GM18507 (cell line): ENCODE measurements at regions not wholly inside any gene's neighbourhood (a gene's known extent, or its start where the extent isn't known, plus 50 kb on each side); places are given as distances from the start of the nearest gene placed in this dataset.

Source experiments
- DNase-seq: peaks from one replicate; pipeline ENCODE4 v3.0.0; 2011; ENCODE audit warnings: low read depth; ENCODE audit not compliant: insufficient read length; ENCODE audit errors: extremely low spot score
- FAIRE-seq: peaks from 2 replicates; lab custom pipeline; 2011; peaks lifted over from hg19 to GRCh38; lab: Jason Lieb, UNC

GRCh38 chr6:147839708-147840610 lies 331.5 kb downstream of the SAMD5 start:
- no peak for FAIRE-seq
- DNase-seq = no peak

GRCh38 chr6:147841547-147842148 lies 333.2 kb downstream of the SAMD5 start:
- FAIRE-seq (no peak), DNase-seq (no peak)

- FAIRE-seq = no peak
Measured at GRCh38 chr6:147849401-147850330, 341.2 kb downstream of the SAMD5 start.

GRCh38 chr6:147852772-147853171 lies 344.3 kb downstream of the SAMD5 start:
- no peak for FAIRE-seq

More at GRCh38 chr6:147849401-147850330, 341.2 kb downstream of the SAMD5 start:
- DNase-seq = no peak

GRCh38 chr6:147853574-147853973 lies 345.1 kb downstream of the SAMD5 start:
- FAIRE-seq (no peak), DNase-seq (no peak)

More at GRCh38 chr6:147852772-147853171, 344.3 kb downstream of the SAMD5 start:
- DNase-seq = no peak

- DNase-seq = no peak
- no peak for FAIRE-seq
Measured at GRCh38 chr6:147855803-147856482, 347.5 kb downstream of the SAMD5 start.

GRCh38 chr6:147856687-147857086 lies 348.2 kb downstream of the SAMD5 start:
- DNase-seq (no peak), FAIRE-seq (no peak)

GRCh38 chr6:147858421-147858820 lies 349.9 kb downstream of the SAMD5 start:
- no peak for FAIRE-seq
- no peak for DNase-seq

GRCh38 chr6:147859071-147859470 lies 350.6 kb downstream of the SAMD5 start:
- DNase-seq (no peak), FAIRE-seq (no peak)

- DNase-seq = no peak
Measured at GRCh38 chr6:147861696-147862095, 353.2 kb downstream of the SAMD5 start.

GRCh38 chr6:147867433-147868226 lies 359.1 kb downstream of the SAMD5 start:
- DNase-seq = no peak
- FAIRE-seq = no peak

More at GRCh38 chr6:147861696-147862095, 353.2 kb downstream of the SAMD5 start:
- FAIRE-seq = no peak

- FAIRE-seq = no peak
- no peak for DNase-seq
Measured at GRCh38 chr6:147868427-147869190, 360.1 kb downstream of the SAMD5 start.

GRCh38 chr6:147869201-147869600 lies 360.7 kb downstream of the SAMD5 start:
- FAIRE-seq (no peak), DNase-seq (no peak)

GRCh38 chr6:147869869-147870268 lies 361.4 kb downstream of the SAMD5 start:
- no peak for FAIRE-seq
- no peak for DNase-seq

GRCh38 chr6:147870506-147871110 lies 362.1 kb downstream of the SAMD5 start:
- DNase-seq = no peak
- FAIRE-seq = no peak

- FAIRE-seq (no peak), DNase-seq (no peak)
Measured at GRCh38 chr6:147872002-147872401, 363.5 kb downstream of the SAMD5 start.

- DNase-seq = no peak
- no peak for FAIRE-seq
Measured at GRCh38 chr6:147873816-147874215, 365.3 kb downstream of the SAMD5 start.
